ENCODE measurements at regions not wholly inside any gene's neighbourhood (a gene's known extent, or its start where the extent isn't known, plus 50 kb on each side); places are given as distances from the start of the nearest gene placed in this dataset.

GRCh38 chr5:81914696-81915095 lies 57.1 kb upstream of the ATG10 start:
- DNase-seq: no peak

- no peak for DNase-seq
Observed at GRCh38 chr5:81912933-81913332, 58.9 kb upstream of the ATG10 start.

GRCh38 chr5:81909677-81910076 lies 62.1 kb upstream of the ATG10 start:
- no peak for DNase-seq

- DNase-seq: no peak
Observed at GRCh38 chr5:81908771-81909170, 63.1 kb upstream of the ATG10 start.

- no peak for DNase-seq
Observed at GRCh38 chr5:81908044-81908443, 63.8 kb upstream of the ATG10 start.

- no peak for DNase-seq
Observed at GRCh38 chr5:81907012-81907635, 64.7 kb upstream of the ATG10 start.

- no peak for DNase-seq
Observed at GRCh38 chr5:81906086-81906485, 65.7 kb upstream of the ATG10 start.

GRCh38 chr5:81904861-81905260 lies 67.0 kb upstream of the ATG10 start:
- no peak for DNase-seq

- no peak for DNase-seq
Observed at GRCh38 chr5:81904166-81904565, 67.7 kb upstream of the ATG10 start.

GRCh38 chr5:81901586-81901985 lies 70.2 kb upstream of the ATG10 start:
- no peak for DNase-seq

GRCh38 chr5:81899123-81899522 lies 72.7 kb upstream of the ATG10 start:
- no peak for DNase-seq

GRCh38 chr5:81898403-81898802 lies 73.4 kb upstream of the ATG10 start:
- no peak for DNase-seq

GRCh38 chr5:81896764-81897163 lies 75.1 kb upstream of the ATG10 start:
- no peak for DNase-seq

- no peak for DNase-seq
Observed at GRCh38 chr5:81895307-81895706, 76.5 kb upstream of the ATG10 start.

GRCh38 chr5:81893961-81894360 lies 77.9 kb upstream of the ATG10 start:
- DNase-seq: no peak

- no peak for DNase-seq
Observed at GRCh38 chr5:81884871-81885270, 87.0 kb upstream of the ATG10 start.

- no peak for DNase-seq
Observed at GRCh38 chr5:81883371-81883770, 88.5 kb upstream of the ATG10 start.

- DNase-seq: peak; percentile 20
Observed at GRCh38 chr5:81881595-81881994, 90.2 kb upstream of the ATG10 start.

- DNase-seq: no peak
Observed at GRCh38 chr5:81879936-81880335, 91.9 kb upstream of the ATG10 start.

GRCh38 chr5:81878333-81878732 lies 93.5 kb upstream of the ATG10 start:
- no peak for DNase-seq

GRCh38 chr5:81866994-81867393 lies 104.8 kb upstream of the ATG10 start:
- DNase-seq: no peak

- DNase-seq: no peak
Observed at GRCh38 chr5:81860778-81861177, 109.9 kb upstream of the SSBP2 start.

- DNase-seq: no peak
Observed at GRCh38 chr5:81859624-81860023, 108.7 kb upstream of the SSBP2 start.

GRCh38 chr5:81856948-81857928 lies 106.3 kb upstream of the SSBP2 start:
- DNase-seq: peak; percentile 91
